ENCODE measurements at regions not wholly inside any gene's neighbourhood (a gene's known extent, or its start where the extent isn't known, plus 50 kb on each side); places are given as distances from the start of the nearest gene placed in this dataset.

DNA sequence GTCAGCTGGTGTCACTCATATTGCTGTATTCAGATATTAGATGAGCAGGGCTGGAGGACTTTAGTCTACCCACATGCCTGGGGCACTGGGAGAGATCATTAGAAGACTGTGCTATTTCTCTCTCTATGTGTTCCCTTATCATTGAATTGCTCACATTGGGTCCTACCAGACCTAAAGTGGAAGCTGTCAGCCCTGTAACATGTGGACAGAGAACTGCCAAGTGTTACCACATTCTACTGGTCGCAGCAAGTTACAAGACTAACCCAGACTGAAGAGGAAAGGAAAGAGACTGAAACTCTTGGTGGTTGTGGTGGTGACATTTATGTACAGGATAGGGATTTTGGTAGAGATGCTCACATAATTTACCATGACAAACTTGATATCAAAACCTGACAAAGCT, 627.1 kb upstream of the FZD8 start:
- TF ChIP-seq POLR2A (IDR thresholded peaks at IDR 0.05) (no peak), CTCF (IDR thresholded peaks at IDR 0.05 in 4 of 5, conservative IDR thresholded peaks at IDR 0.05 in 1 of 5) (no peak)

All from gastrocnemius medialis (tissue), 4 donors.